Epithelial cell of esophagus (primary cell): ENCODE measurements at regions not wholly inside any gene's neighbourhood (a gene's known extent, or its start where the extent isn't known, plus 50 kb on each side); places are given as distances from the start of the nearest gene placed in this dataset.
A peak's percentile ranks its signal among the peaks of the same experiment; 100 is the strongest.

Experiments
- DNase-seq: peaks from one replicate; pipeline ENCODE4 v3.0.0; 2010; ENCODE audit warnings: low read depth
- H3K4me3 ChIP-seq: 2 replicates; pipeline ENCODE4 v1.5.1; 2011; ENCODE audit warnings: mild to moderate bottlenecking, low read length, control low read depth
- CTCF ChIP-seq: IDR thresholded peaks from 2 replicates; pipeline ENCODE4 v1.5.1; 2011; ENCODE audit warnings: low read depth, mild to moderate bottlenecking, low read length, control low read depth, inconsistent platforms; ENCODE audit not compliant: insufficient read depth; ENCODE audit errors: missing control alignments

GRCh38 chr4:111979921-111980320 is 165.3 kb upstream of the FAM241A start:
- no peak for TF ChIP-seq CTCF
- peak; percentile 31 for DNase-seq
- H3K4me3 ChIP-seq = no peak overlapping the region

GRCh38 chr4:111982089-111982488 is 163.2 kb upstream of the FAM241A start:
- TF ChIP-seq CTCF = no peak
- no peak for DNase-seq
- H3K4me3 ChIP-seq = no peak overlapping the region

- no peak overlapping the region for H3K4me3 ChIP-seq
- DNase-seq = no peak
- TF ChIP-seq CTCF = no peak
Measured at GRCh38 chr4:111984169-111984819, 161.0 kb upstream of the FAM241A start.

- no peak for DNase-seq
- no peak overlapping the region for H3K4me3 ChIP-seq
- TF ChIP-seq CTCF = no peak
Measured at GRCh38 chr4:111985426-111985825, 159.8 kb upstream of the FAM241A start.

GRCh38 chr4:111986095-111986494 is 159.2 kb upstream of the FAM241A start:
- H3K4me3 ChIP-seq = no peak overlapping the region
- no peak for TF ChIP-seq CTCF

GRCh38 chr4:111988514-111988913 is 156.7 kb upstream of the FAM241A start:
- DNase-seq = peak; percentile 52
- H3K4me3 ChIP-seq = no peak overlapping the region
- TF ChIP-seq CTCF = no peak

More at GRCh38 chr4:111986095-111986494, 159.2 kb upstream of the FAM241A start:
- no peak for DNase-seq

GRCh38 chr4:111989817-111990216 is 155.4 kb upstream of the FAM241A start:
- no peak for TF ChIP-seq CTCF
- H3K4me3 ChIP-seq = no peak overlapping the region
- no peak for DNase-seq
